HEK293 (cell line): ENCODE measurements at regions not wholly inside any gene's neighbourhood (a gene's known extent, or its start where the extent isn't known, plus 50 kb on each side); places are given as distances from the start of the nearest gene placed in this dataset.

Source experiments
- CTCF ChIA-PET: fragments of 350-600 bp; formaldehyde crosslinking; extraction: SDS; loops from one replicate; lab custom pipeline; 2021; ENCODE audit warnings: antibody characterized with exemption; lab: Yijun Ruan, JAX
- POLR2A ChIA-PET: fragments of 300-600 bp; formaldehyde crosslinking; extraction: SDS; loops from one replicate; lab custom pipeline; 2020; ENCODE audit warnings: antibody characterized with exemption, inconsistent platforms; lab: Yijun Ruan, JAX
- H3K27ac ChIP-seq: fragments of 200-500 bp; sonication (Bioruptor generic); 2 replicates; pipeline ENCODE4 v1.5.1; 2014; ENCODE audit warnings: low read depth, low read length, control low read depth, inconsistent platforms; ENCODE audit errors: extremely low read depth
- H3K36me3 ChIP-seq, 2 experiments: fragments of 200-500 bp in 1 of 2; sonication (Bioruptor generic) in 1 of 2; 1 replicate in 1 of 2; 2 replicates in 1 of 2; pipeline ENCODE4 v1.5.1; 2014 to 2017; ENCODE audit warnings: inconsistent platforms in 2 of 2, low read length in 2 of 2; ENCODE audit not compliant: control insufficient read depth in 2 of 2, insufficient read depth in 1 of 2
- H3K4me1 ChIP-seq: fragments of 200-500 bp; sonication (Bioruptor generic); 2 replicates; pipeline ENCODE4 v1.5.1; 2014; ENCODE audit warnings: mild to moderate bottlenecking, low read length, inconsistent platforms; ENCODE audit not compliant: control insufficient read depth, insufficient read depth
- H3K4me3 ChIP-seq: 2 replicates; pipeline ENCODE4 v1.5.1; 2011; ENCODE audit warnings: low read depth, mild to moderate bottlenecking, control low read depth, low read length, moderate library complexity
- H3K9me3 ChIP-seq: fragments of 200-500 bp; sonication (Bioruptor generic); 2 replicates; pipeline ENCODE4 v1.5.1; 2014; ENCODE audit warnings: low read depth, low read length, inconsistent platforms; ENCODE audit not compliant: control insufficient read depth, insufficient read depth
- FEZF1 ChIP-seq: fragments of 450-650 bp; formaldehyde crosslinking; IDR thresholded peaks from 2 replicates; pipeline ENCODE4 v1.5.1; 2016; ENCODE audit warnings: missing biosample characterization, missing genetic modification characterization
- GLI2 ChIP-seq: fragments of 450-650 bp; formaldehyde crosslinking; IDR thresholded peaks from 2 replicates; pipeline ENCODE4; 2017; ENCODE audit warnings: missing biosample characterization, missing genetic modification characterization, low read depth, borderline replicate concordance
- MYNN ChIP-seq: fragments of 450-650 bp; formaldehyde crosslinking; IDR thresholded peaks from 2 replicates; pipeline ENCODE4 v1.5.1; 2016; ENCODE audit warnings: missing biosample characterization, missing genetic modification characterization, borderline replicate concordance
- PATZ1 ChIP-seq: fragments of 450-650 bp; formaldehyde crosslinking; IDR thresholded peaks from 2 replicates; pipeline ENCODE4 v1.5.1; 2016; ENCODE audit warnings: missing biosample characterization, missing genetic modification characterization
- SCRT1 ChIP-seq: fragments of 450-650 bp; formaldehyde crosslinking; IDR thresholded peaks from 2 replicates; pipeline ENCODE4 v1.5.1; 2016; ENCODE audit warnings: missing biosample characterization, missing genetic modification characterization, borderline replicate concordance
- ZFP3 ChIP-seq: fragments of 450-650 bp; formaldehyde crosslinking; IDR thresholded peaks from 2 replicates; pipeline ENCODE4 v1.5.1; 2016; ENCODE audit warnings: low read depth, missing biosample characterization, missing genetic modification characterization
- ZNF169 ChIP-seq: fragments of 450-650 bp; formaldehyde crosslinking; IDR thresholded peaks from 2 replicates; pipeline ENCODE4 v1.5.1; 2016; ENCODE audit warnings: missing biosample characterization, missing genetic modification characterization
- ZNF274 ChIP-seq, 2 experiments: fragments of 200-500 bp in 1 of 2; fragments of 450-650 bp in 1 of 2; sonication (Bioruptor generic) in 1 of 2; formaldehyde crosslinking in 1 of 2; IDR thresholded peaks; 2 replicates each; pipeline versions ENCODE4 v1.5.1 to v1.6.1; 2014 to 2016; ENCODE audit warnings: borderline replicate concordance in 1 of 2, inconsistent platforms in 1 of 2, low read length in 1 of 2, missing biosample characterization in 1 of 2, missing genetic modification characterization in 1 of 2
- ZNF311 ChIP-seq: fragments of 450-650 bp; formaldehyde crosslinking; IDR thresholded peaks from 2 replicates; pipeline ENCODE4 v1.5.1; 2017; ENCODE audit warnings: missing biosample characterization, missing genetic modification characterization, borderline replicate concordance
- ZNF335 ChIP-seq: fragments of 450-650 bp; formaldehyde crosslinking; conservative IDR thresholded peaks from 2 replicates; pipeline ENCODE4 v1.5.1; 2016; ENCODE audit warnings: missing biosample characterization, missing genetic modification characterization
- ZNF518A ChIP-seq: fragments of 450-650 bp; formaldehyde crosslinking; conservative IDR thresholded peaks from 2 replicates; pipeline ENCODE4 v1.5.1; 2016; ENCODE audit warnings: low read depth, missing biosample characterization, missing genetic modification characterization
- ZNF639 ChIP-seq: fragments of 450-650 bp; formaldehyde crosslinking; IDR thresholded peaks from 2 replicates; pipeline ENCODE4 v1.5.1; 2016; ENCODE audit warnings: missing biosample characterization, missing genetic modification characterization
- ZNF701 ChIP-seq: fragments of 450-650 bp; formaldehyde crosslinking; IDR thresholded peaks from 2 replicates; pipeline ENCODE4 v1.5.1; 2016; ENCODE audit warnings: missing biosample characterization, missing genetic modification characterization
- ZNF704 ChIP-seq: fragments of 450-650 bp; formaldehyde crosslinking; IDR thresholded peaks from 2 replicates; pipeline ENCODE4 v1.5.1; 2016; ENCODE audit warnings: missing biosample characterization, missing genetic modification characterization
- ZNF837 ChIP-seq: fragments of 450-650 bp; formaldehyde crosslinking; IDR thresholded peaks from 2 replicates; pipeline ENCODE4 v1.5.1; 2016; ENCODE audit warnings: missing biosample characterization, missing genetic modification characterization
- ZNF843 ChIP-seq: fragments of 450-650 bp; formaldehyde crosslinking; IDR thresholded peaks from 2 replicates; pipeline ENCODE4 v1.5.1; 2016; ENCODE audit warnings: missing biosample characterization, missing genetic modification characterization

- CTCF ChIA-PET: no interaction called here
Observed at GRCh38 chr7:113371416-113372043, 253.2 kb upstream of the SMIM30 start.

GRCh38 chr7:113370910-113371309 is 252.6 kb upstream of the SMIM30 start:
- ChIA-PET POLR2A (no interaction called here), CTCF (no interaction called here)
- Histone ChIP-seq H3K4me1 (no peaks in the 10 kb centered on the region), H3K9me3 (no peaks in the 10 kb centered on the region), H3K36me3 (no peaks in the 10 kb centered on the region), H3K4me3 (no peak overlapping the region), H3K27ac (no peak overlapping the region)
- TF ChIP-seq ZNF311 (tag by site-specific recombination) (no peak), ZNF274 (IDR thresholded peaks at IDR 0.05; ENCODE audit: low read length) (no peak), ZNF274 (tag by site-specific recombination; IDR thresholded peaks at IDR 0.05; ENCODE audit: borderline replicate concordance) (no peak), PATZ1 (no peak)

More at GRCh38 chr7:113371416-113372043, 253.2 kb upstream of the SMIM30 start:
- Histone ChIP-seq H3K27ac (no peak overlapping the region), H3K4me3 (no peak overlapping the region), H3K4me1 (no peaks in the 10 kb centered on the region), H3K36me3 (no peaks in the 10 kb centered on the region), H3K9me3 (no peaks in the 10 kb centered on the region)
- no peak for TF ChIP-seq FEZF1 (tag by site-specific recombination)
- no peak for TF ChIP-seq ZNF837
- no peak for TF ChIP-seq ZNF704 (tag by site-specific recombination)
- TF ChIP-seq SCRT1 (tag by site-specific recombination): no peak
- no peak for TF ChIP-seq ZNF701
- TF ChIP-seq MYNN (tag by site-specific recombination): no peak
- TF ChIP-seq ZNF518A (tag by site-specific recombination): no peak
- TF ChIP-seq ZNF335 (tag by site-specific recombination): no peak
- TF ChIP-seq GLI2 (tag by site-specific recombination): no peak
- POLR2A ChIA-PET: no interaction called here

GRCh38 chr7:113368256-113368655 is 249.9 kb upstream of the SMIM30 start:
- H3K36me3 ChIP-seq: no peaks in the 10 kb centered on the region
- no peaks in the 10 kb centered on the region for H3K9me3 ChIP-seq
- H3K4me1 ChIP-seq: no peaks in the 10 kb centered on the region
- CTCF ChIA-PET: no interaction called here
- H3K4me3 ChIP-seq: no peak overlapping the region
- H3K27ac ChIP-seq: no peak overlapping the region
- no peak for TF ChIP-seq ZNF639
- no peak for TF ChIP-seq ZFP3 (tag by site-specific recombination)
- no peak for TF ChIP-seq ZNF169 (tag by site-specific recombination)
- TF ChIP-seq ZNF311 (tag by site-specific recombination): no peak
- TF ChIP-seq ZNF843 (tag by site-specific recombination): no peak
- POLR2A ChIA-PET: no interaction called here
